ENCODE measurements at regions not wholly inside any gene's neighbourhood (a gene's known extent, or its start where the extent isn't known, plus 50 kb on each side); places are given as distances from the start of the nearest gene placed in this dataset.

- intact Hi-C loops (cut with DNase I), result no loop called here
- TF ChIP-seq CTCF (IDR thresholded peaks at IDR 0.05; ENCODE audit: borderline replicate concordance, extremely low read depth, insufficient read depth), result no peak
- FAIRE-seq, result no peak
These were observed 335.8 kb downstream of the RAD51AP2 start for GRCh38 chr2:17182399-17182798.

GRCh38 chr2:17181051-17181752 is 337.0 kb downstream of the RAD51AP2 start:
- no peak for FAIRE-seq
- Histone ChIP-seq H3K9ac (ENCODE audit: low read length in 3 of 3) (no peak overlapping the region), H3K36me3 (ENCODE audit: control insufficient read depth in 2 of 3, insufficient read depth in 3 of 3, low read length in 3 of 3) (no peaks in the 10 kb centered on the region), H3K27me3 (ENCODE audit: control insufficient read depth, insufficient read depth, low read length) (no peaks in the 10 kb centered on the region), H3K9me3 (ENCODE audit: control insufficient read depth in 2 of 3, insufficient read depth in 1 of 3, low read length in 3 of 3) (no peaks in the 10 kb centered on the region), H3K27ac (ENCODE audit: low read depth in 2 of 2, low read length in 2 of 2) (no peak overlapping the region), H3K4me1 (ENCODE audit: control insufficient read depth in 2 of 3, insufficient read depth in 2 of 3, low read depth in 1 of 3, low read length in 3 of 3) (no peaks in the 10 kb centered on the region), H3K4me3 (ENCODE audit: low read length in 3 of 3) (no peak overlapping the region)
- peak in 3 of 5 donors; percentile 15 to 64 (median 43) for DNase-seq
- intact Hi-C loops (cut with DNase I), result no loop called here
- no peak for TF ChIP-seq CTCF (IDR thresholded peaks at IDR 0.05; ENCODE audit: borderline replicate concordance, extremely low read depth, insufficient read depth)

More at GRCh38 chr2:17182399-17182798, 335.8 kb downstream of the RAD51AP2 start:
- Histone ChIP-seq H3K27me3 (ENCODE audit: control insufficient read depth, insufficient read depth, low read length) (no peaks in the 10 kb centered on the region), H3K27ac (ENCODE audit: low read depth in 2 of 2, low read length in 2 of 2) (no peak overlapping the region), H3K4me1 (ENCODE audit: control insufficient read depth in 2 of 3, insufficient read depth in 2 of 3, low read depth in 1 of 3, low read length in 3 of 3) (no peaks in the 10 kb centered on the region), H3K9me3 (ENCODE audit: control insufficient read depth in 2 of 3, insufficient read depth in 1 of 3, low read length in 3 of 3) (no peaks in the 10 kb centered on the region), H3K36me3 (ENCODE audit: control insufficient read depth in 2 of 3, insufficient read depth in 3 of 3, low read length in 3 of 3) (no peaks in the 10 kb centered on the region), H3K4me3 (ENCODE audit: low read length in 3 of 3) (no peak overlapping the region), H3K9ac (ENCODE audit: low read length in 3 of 3) (no peak overlapping the region)
- DNase-seq, result no peak

- intact Hi-C loops (cut with DNase I), result no loop called here
- H3K9me3 ChIP-seq (ENCODE audit: control insufficient read depth in 2 of 3, insufficient read depth in 1 of 3, low read length in 3 of 3), result no peaks in the 10 kb centered on the region
- H3K4me3 ChIP-seq (ENCODE audit: low read length in 3 of 3), result no peak overlapping the region
- H3K4me1 ChIP-seq (ENCODE audit: control insufficient read depth in 2 of 3, insufficient read depth in 2 of 3, low read depth in 1 of 3, low read length in 3 of 3), result no peaks in the 10 kb centered on the region
- no peak overlapping the region for H3K27ac ChIP-seq (ENCODE audit: low read depth in 2 of 2, low read length in 2 of 2)
- no peaks in the 10 kb centered on the region for H3K36me3 ChIP-seq (ENCODE audit: control insufficient read depth in 2 of 3, insufficient read depth in 3 of 3, low read length in 3 of 3)
- no peaks in the 10 kb centered on the region for H3K27me3 ChIP-seq (ENCODE audit: control insufficient read depth, insufficient read depth, low read length)
- no peak for TF ChIP-seq CTCF (IDR thresholded peaks at IDR 0.05; ENCODE audit: borderline replicate concordance, extremely low read depth, insufficient read depth)
- no peak overlapping the region for H3K9ac ChIP-seq (ENCODE audit: low read length in 3 of 3)
- DNase-seq, result no peak
- FAIRE-seq, result no peak
These were observed 339.0 kb downstream of the RAD51AP2 start for GRCh38 chr2:17179145-17179808.
